ENCODE measurements at regions not wholly inside any gene's neighbourhood (a gene's known extent, or its start where the extent isn't known, plus 50 kb on each side); places are given as distances from the start of the nearest gene placed in this dataset.

DNA sequence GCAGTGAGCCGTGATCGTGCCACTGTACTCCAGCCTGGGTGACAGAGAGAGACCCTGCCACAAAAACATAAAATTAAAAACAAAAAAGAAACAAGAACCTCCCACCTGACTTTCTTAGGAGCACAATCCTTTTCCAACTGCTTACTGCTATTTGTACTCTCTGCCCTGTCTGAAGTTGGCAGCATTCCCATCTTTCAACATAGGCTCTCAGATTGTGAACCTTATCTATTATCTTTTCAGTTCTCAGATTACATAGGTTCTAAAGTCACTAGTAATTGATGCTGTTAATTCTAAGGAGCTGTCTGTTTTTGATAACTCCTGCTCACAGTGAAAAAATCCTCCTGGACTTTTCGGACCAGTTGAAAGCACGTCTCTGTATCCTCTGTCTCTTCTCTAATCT lies 812.2 kb upstream of the CT83 start:
- TF ChIP-seq, protein P1, sequence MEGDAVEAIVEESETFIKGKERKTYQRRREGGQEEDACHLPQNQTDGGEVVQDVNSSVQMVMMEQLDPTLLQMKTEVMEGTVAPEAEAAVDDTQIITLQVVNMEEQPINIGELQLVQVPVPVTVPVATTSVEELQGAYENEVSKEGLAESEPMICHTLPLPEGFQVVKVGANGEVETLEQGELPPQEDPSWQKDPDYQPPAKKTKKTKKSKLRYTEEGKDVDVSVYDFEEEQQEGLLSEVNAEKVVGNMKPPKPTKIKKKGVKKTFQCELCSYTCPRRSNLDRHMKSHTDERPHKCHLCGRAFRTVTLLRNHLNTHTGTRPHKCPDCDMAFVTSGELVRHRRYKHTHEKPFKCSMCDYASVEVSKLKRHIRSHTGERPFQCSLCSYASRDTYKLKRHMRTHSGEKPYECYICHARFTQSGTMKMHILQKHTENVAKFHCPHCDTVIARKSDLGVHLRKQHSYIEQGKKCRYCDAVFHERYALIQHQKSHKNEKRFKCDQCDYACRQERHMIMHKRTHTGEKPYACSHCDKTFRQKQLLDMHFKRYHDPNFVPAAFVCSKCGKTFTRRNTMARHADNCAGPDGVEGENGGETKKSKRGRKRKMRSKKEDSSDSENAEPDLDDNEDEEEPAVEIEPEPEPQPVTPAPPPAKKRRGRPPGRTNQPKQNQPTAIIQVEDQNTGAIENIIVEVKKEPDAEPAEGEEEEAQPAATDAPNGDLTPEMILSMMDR (conservative IDR thresholded peaks at IDR 0.05; ENCODE audit: low read length), result no peak
- TF ChIP-seq EZH2phosphoT487 (IDR thresholded peaks at IDR 0.05; ENCODE audit: borderline replicate concordance), result no peak
